Activated naive CD4-positive, alpha-beta T cell treated with anti-CD3 and anti-CD28 coated beads, Interleukin-2, amount 50 U/mL, for 72 hours (primary cell): ENCODE measurements at regions not wholly inside any gene's neighbourhood (a gene's known extent, or its start where the extent isn't known, plus 50 kb on each side); places are given as distances from the start of the nearest gene placed in this dataset.

ENCODE experiments used
- ATAC-seq, 2 donors: fragments of 150-1000 bp; cut with Tn5 transposase; 2 replicates each; pipeline ENCODE4 v1.10.0; 2021; ENCODE audit warnings: mild to moderate bottlenecking in 2 of 2, moderate library complexity in 2 of 2
- DNase-seq, 2 donors: peaks; one replicate each; pipeline ENCODE4 v3.0.0; 2021 to 2022; ENCODE audit warnings: low spot score in 2 of 2
- H3K27ac Mint-ChIP-seq, 2 donors: one replicate each; pipeline ENCODE4 v1.8.0; 2022; ENCODE audit warnings: mild to moderate bottlenecking in 2 of 2, mixed read lengths in 2 of 2
- H3K36me3 Mint-ChIP-seq, 2 donors: one replicate each; pipeline ENCODE4 v1.8.0; 2022; ENCODE audit warnings: mixed read lengths in 2 of 2
- H3K9me3 Mint-ChIP-seq, 2 donors: one replicate each; pipeline ENCODE4 v1.8.0; 2022; ENCODE audit warnings: mixed read lengths in 2 of 2

DNA sequence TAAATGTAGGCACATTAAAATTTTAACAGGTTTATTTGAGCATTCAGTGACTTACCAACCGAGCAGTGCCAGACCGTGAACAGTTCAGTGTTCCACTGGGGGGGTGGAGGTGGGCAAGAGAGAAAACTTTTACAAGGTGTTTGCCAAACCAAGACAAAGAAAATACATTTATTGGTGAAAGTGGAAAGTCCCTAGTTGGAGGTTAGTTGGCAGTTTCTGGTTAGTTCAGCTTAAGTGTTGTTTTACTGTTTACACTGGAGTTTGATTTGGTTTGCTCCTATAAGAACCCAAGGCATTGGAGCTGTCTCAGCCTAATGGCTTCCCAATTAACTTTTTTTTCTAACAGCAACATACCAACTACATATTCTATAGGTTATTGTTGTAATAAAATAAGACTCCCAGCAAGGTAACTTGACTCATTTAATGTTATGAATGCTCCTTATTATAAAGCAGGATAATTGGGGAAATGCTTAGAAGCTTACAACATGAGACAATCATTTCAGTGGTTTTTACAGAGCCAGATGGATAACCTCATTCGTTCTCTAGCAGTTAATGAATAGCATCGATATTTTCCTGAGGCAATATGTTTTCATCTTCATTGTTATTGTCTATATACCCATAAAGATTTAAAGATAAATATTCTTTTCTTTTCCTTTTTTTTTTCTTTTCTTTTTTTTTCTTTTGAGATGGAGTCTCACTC lies 115.8 kb downstream of the ETNK1 start:
- Mint-ChIP-seq H3K36me3 (no peaks in the 10 kb centered on the region), H3K9me3 (no peaks in the 10 kb centered on the region), H3K27ac (no peak overlapping the region)
- DNase-seq (no peak), ATAC-seq (no peak)

DNA sequence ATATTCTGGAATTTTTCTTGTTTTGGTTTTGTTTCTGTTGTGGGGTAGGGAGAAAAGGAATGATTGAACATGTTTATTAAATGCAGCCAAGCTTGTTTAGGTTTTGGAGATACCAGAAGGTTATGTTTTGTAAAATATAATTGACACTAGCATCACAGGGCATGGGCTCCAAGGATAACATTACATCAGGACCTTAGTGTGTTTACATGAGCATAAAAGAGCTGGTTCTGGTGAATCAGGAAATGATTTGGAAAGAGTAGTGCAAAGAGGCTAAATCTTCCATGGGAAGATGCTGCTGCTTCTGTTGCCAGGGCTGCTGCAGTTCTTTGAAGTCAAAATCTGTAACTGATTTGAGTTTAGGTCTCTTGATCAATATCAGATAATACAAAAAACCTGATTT lies 118.7 kb downstream of the ETNK1 start:
- Mint-ChIP-seq H3K36me3 (no peaks in the 10 kb centered on the region), H3K9me3 (no peaks in the 10 kb centered on the region), H3K27ac (no peak overlapping the region)
- DNase-seq (no peak), ATAC-seq (no peak)

DNA sequence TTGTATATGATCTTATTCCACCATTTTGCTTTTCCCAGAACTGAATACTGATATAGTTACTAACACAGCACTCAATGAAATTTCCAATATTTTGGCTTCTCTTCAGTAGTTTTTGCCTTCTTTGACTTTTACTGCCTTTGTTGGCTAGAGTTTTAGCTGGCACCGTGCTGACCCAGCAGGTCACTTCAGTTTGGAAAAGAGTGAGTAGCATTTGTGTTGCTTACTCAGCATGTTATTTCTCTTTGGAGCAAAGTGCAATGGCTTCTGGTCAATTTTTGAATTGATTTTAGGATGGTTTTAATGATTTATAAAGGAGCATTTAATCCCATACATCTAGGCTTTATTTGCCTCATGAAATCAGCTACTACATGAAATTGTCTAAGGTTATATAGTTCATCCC lies 119.2 kb downstream of the ETNK1 start:
- Mint-ChIP-seq H3K27ac (no peak overlapping the region), H3K9me3 (no peaks in the 10 kb centered on the region), H3K36me3 (no peaks in the 10 kb centered on the region)
- ATAC-seq (no peak), DNase-seq (no peak)

DNA sequence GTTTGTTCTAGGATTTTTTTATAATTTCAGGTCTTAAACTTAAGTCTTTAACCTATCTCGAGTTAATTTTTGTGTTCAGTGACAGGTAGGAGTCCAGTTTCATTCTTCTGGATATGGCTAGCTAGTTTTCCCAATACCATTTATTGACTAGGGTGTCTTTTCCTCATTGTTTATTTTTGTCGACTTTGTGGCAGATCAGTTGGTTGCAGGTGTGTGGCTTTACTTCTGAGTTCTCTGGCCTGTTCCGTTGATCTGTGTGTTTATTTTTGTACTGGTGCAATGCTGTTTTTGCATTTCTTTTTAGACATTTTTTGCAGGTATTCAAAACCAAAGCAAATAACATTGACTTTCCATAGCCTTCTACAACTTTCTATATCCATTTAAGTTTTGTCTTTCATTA lies 121.7 kb downstream of the ETNK1 start:
- DNase-seq, result no peak
- Mint-ChIP-seq H3K36me3 (no peaks in the 10 kb centered on the region), H3K9me3 (no peaks in the 10 kb centered on the region), H3K27ac (no peak overlapping the region)
- ATAC-seq, result no peak

DNA sequence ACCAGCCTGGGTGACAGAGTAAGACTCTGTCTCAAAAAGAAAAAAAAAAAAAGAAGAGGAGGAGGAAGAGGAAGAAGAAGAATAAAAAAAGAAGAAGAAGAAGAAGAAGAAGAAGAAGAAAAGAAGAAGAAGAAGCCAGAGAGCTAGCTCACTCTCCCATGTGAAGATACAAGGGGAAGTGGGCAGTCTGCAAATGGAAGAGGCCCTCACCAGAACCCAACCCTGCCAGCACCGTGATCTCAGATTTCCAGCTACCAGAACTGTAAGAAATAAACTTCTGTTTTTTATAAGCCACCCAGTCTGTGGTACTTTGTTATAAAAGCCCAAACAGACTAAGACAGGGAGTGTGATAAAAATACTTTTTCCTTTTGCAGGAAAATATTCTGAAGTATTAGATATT lies 130.7 kb downstream of the ETNK1 start:
- H3K27ac Mint-ChIP-seq, result no peak overlapping the region
- no peaks in the 10 kb centered on the region for H3K36me3 Mint-ChIP-seq
- H3K9me3 Mint-ChIP-seq, result peaks cover 0 to 8% of the 10 kb centered on the region in 2 donors
- ATAC-seq (no peak), DNase-seq (no peak)

DNA sequence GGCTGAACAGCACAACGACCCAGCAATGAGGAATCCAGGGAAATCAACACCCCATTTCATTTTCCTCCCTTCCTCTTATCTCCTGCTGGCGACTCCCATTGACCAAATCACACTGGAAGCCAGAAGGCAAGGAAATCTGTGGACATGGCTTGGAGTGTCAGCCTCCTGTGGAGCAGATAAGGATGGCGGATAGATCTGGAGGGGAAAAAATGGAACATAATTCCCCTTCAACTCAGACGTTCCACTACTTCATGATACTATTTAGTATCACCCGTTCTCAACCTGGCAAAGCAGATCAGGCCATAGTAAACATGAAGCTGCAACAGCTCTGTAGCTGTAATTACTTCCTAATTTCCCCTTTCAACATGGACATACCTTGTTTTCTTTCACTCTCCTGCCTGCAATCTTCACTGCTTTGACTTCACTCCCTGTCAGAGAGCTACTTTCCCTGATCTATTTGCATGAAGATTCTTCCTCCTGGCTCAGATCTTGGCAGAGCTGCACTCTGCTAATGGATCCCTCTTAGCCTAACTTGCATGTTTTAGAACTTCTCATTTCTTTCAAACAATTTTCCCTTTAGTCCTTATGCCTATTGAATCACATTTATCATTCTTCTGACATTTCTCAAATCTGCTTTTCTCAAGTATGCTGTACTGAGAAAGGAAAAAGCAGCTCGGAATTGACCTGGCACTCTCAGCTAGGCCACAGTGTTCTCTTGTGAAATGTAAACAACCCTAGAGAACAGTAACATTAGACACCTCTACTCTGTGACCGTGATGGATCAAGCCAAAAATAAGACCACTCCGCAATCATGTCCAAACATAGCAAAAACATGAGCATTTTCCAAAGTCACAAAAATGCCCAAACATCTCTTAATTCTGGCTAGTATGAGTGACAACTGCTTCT lies 135.1 kb downstream of the ETNK1 start:
- DNase-seq (no peak), ATAC-seq (no peak)
- H3K27ac Mint-ChIP-seq, result no peak overlapping the region
- H3K9me3 Mint-ChIP-seq, result peaks cover 0 to 5% of the 10 kb centered on the region in 2 donors
- no peaks in the 10 kb centered on the region for H3K36me3 Mint-ChIP-seq

DNA sequence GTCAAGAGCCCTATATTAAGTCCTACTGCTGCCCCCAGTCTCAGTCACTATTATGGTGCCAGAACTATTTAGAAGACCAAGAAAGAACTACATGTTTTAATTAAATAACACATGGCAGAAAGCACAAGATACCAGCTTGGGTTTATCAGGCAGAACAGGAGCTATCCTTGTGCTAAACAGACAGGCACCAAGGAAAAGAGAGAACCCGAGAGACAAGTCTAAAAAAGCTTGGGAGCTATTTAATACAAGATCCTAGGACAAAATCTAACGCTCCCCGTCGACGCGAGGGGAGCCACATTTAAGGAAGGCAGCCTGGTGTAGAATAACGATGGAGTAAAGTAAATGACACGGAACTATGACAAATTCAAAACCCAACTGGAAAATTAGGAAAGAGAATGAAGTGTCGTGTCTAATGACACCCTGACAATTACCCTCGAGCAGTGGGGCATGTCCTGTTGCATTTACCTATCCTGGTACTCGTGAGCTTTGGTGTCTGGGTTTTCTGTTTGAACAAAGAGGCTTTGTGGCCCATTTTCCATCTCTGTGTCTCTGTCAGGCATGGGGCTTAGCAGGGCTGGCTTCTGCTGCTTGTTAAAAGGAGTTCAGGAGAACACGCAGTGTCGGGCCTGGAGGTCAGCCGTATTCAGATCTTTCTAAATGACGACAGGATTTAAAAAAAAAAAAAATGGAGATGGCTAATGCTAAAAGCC lies 140.6 kb downstream of the ETNK1 start:
- ATAC-seq (no peak), DNase-seq (no peak)
- H3K36me3 Mint-ChIP-seq, result no peaks in the 10 kb centered on the region
- no peaks in the 10 kb centered on the region for H3K9me3 Mint-ChIP-seq
- no peak overlapping the region for H3K27ac Mint-ChIP-seq

DNA sequence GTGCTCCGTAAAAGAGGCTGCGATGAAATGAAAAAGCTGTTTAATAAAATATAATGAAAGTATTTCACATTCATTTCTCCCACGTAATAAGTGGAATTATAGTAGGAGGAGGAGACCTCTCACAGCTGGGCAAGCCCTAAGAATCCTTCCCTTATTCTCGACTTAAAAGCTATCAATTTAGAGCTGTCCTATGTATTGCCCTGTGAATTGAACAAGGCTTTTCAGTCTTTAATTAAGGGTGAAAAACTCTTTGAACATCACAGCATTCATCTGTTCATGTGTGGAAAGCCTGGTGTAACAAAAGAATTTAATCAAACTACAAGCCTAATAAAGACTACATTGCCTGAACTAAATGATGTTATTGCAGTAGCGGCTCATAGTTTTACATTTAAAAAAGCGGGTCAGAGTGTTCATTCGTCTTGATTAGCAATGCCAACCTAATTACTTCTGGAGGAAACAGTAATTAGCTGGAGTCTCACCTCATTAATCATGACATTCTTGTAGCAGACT lies 142.0 kb downstream of the ETNK1 start:
- H3K27ac Mint-ChIP-seq, result no peak overlapping the region
- no peaks in the 10 kb centered on the region for H3K36me3 Mint-ChIP-seq
- no peak for DNase-seq
- ATAC-seq, result no peak
- no peaks in the 10 kb centered on the region for H3K9me3 Mint-ChIP-seq

DNA sequence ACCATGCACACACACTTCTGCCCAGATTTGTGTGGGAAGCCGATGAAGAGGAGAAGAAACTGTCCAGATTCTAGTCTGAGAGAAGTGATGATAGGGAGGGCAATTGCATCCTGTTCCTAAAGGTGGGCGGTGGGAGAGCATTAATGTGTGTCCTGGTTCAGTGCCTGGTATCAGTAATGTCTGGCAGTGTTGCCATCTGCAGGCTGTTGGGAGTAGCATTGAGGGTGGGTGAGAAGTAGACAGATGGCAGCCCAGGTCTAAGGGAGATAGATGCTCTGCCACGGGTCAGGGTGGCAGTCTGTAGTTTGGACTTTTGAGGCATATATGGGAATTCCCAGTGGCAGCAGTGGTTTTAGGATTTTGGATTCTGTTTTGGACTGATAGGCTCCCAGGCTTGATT lies 156.4 kb downstream of the ETNK1 start:
- ATAC-seq (no peak), DNase-seq (no peak)
- H3K27ac Mint-ChIP-seq, result no peak overlapping the region
- H3K36me3 Mint-ChIP-seq, result no peaks in the 10 kb centered on the region
- no peaks in the 10 kb centered on the region for H3K9me3 Mint-ChIP-seq

DNA sequence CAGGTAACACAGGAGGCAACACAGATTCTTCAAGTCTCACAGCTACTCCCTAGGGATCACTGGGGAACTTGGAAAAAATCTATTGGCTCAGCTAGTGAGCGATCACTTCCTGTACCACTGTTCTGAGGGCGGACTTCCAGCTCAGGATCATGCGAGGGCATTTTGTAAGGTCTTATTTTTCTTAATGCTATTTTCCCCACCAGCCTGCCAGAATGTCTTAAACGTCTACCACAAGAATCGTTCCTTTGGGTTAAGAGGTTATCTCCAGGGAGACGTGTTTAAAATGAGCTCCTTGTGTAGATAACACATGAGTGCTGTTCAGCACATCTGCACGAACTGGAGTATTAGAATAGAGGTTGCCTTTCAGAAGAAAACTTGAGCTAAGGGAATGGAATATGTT lies 162.6 kb downstream of the ETNK1 start:
- ATAC-seq (no peak), DNase-seq (no peak)
- Mint-ChIP-seq H3K27ac (no peak overlapping the region), H3K36me3 (no peaks in the 10 kb centered on the region), H3K9me3 (no peaks in the 10 kb centered on the region)

DNA sequence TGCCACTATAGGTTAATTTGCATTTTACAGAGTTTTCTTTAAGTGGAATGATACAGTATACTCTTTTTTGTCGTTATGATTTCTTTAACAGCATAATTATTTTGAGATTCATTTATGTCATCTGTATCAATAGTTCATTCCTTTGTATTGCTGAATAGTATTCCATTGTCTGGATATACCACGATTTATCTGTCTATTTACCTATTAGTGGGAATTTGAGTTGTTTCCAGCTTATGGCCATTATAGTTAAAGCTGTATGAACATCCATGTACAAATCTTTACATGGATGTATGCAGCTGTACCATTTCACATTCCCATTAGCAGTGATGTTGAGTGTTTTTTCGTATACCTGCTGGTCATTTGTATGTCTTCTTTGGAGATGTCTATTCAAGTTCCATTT lies 163.9 kb downstream of the ETNK1 start:
- ATAC-seq (no peak), DNase-seq (no peak)
- Mint-ChIP-seq H3K27ac (no peak overlapping the region), H3K9me3 (no peaks in the 10 kb centered on the region), H3K36me3 (no peaks in the 10 kb centered on the region)

DNA sequence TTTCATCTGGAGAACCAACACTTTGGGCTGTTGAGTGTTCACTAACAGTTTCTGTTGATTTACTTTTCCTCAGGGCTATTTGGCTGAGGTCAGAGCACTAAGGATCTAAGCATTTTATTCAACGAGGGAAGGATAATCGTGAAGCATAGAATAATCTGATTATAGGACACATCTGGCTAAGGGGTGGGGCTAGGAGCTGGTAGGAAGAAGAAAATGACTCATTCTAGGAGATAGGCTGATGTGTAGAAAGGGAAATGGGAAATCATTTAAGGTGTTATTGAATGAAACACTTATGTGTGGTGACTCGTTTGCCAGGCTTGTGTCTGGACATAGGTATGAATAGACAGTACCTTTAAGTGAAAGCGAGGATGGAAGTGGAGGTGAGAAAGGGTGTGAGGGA lies 167.2 kb downstream of the ETNK1 start:
- ATAC-seq (no peak), DNase-seq (no peak)
- no peaks in the 10 kb centered on the region for H3K36me3 Mint-ChIP-seq
- no peaks in the 10 kb centered on the region for H3K9me3 Mint-ChIP-seq
- no peak overlapping the region for H3K27ac Mint-ChIP-seq

DNA sequence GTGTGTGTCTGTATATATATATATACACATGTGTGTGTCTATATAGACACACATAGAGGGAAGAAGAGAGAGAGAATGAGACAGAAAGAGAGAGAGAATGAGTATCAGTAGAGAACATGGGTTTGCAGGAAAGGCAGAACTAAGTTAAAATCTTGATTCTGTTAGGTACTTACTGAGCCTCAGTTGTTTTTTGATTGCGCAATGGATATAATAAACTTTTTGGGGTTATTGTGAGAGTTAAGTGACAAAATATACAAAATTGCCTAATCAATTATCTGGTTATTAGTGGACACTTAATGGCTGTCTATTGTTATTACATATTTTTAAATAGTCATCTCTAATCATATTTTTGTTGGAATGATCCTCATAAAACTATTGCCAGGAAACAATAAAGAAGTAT lies 169.0 kb downstream of the ETNK1 start:
- Mint-ChIP-seq H3K9me3 (no peaks in the 10 kb centered on the region), H3K27ac (no peak overlapping the region), H3K36me3 (no peaks in the 10 kb centered on the region)
- no peak for ATAC-seq
- DNase-seq, result no peak

DNA sequence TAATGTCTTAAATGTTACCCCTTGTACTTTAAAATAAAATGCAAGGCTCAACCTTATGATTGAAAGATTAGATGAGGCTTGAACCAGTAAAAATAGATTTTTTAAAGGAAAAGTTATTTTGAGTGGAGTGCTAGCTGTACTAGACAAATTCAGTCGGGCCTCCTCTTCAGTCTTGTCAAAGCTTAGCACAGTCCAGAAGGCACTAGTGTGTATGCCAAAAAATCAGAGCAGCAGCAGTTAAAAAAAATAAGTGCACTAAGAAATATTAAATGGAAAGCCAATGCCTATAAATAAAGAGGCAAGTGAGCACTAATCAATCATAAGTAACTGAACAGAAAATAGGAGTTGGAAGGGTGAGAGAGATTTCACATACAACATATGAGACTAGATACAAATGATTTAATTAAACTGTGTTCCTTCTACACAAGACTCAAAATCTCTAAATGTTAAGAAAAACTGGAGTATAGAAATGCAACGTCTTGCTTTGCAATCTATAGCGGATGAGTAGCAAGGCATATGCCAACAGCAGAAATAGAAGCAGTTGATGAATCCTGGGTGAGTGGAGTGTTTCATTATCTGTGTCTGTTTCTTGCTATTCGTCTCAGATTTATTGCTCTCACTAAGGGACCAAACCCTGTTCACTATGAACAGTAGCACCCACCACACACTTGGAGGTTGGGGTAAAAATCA lies 172.1 kb downstream of the ETNK1 start:
- no peaks in the 10 kb centered on the region for H3K9me3 Mint-ChIP-seq
- no peaks in the 10 kb centered on the region for H3K36me3 Mint-ChIP-seq
- no peak for ATAC-seq
- H3K27ac Mint-ChIP-seq, result no peak overlapping the region
- no peak for DNase-seq

DNA sequence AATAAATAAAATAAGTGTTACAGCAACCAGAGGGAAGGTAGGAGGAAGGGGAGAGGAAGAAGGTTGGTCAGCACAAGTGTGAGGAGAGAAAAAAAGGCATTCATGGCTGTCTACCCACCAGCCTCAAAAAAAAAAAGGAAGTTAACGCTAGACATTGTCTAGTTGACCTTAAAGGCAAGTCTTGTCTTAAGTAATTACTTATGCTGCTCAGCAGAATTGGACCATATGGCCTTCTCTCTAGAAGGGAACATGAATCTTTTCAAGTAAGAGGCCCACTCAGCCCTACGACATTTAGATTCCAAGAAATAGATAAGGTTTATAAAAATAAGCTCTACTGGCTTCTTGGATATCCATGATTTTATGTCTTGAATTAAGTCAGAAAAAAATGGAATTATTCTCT lies 172.7 kb downstream of the ETNK1 start:
- no peaks in the 10 kb centered on the region for H3K36me3 Mint-ChIP-seq
- DNase-seq (no peak), ATAC-seq (no peak)
- no peaks in the 10 kb centered on the region for H3K9me3 Mint-ChIP-seq
- H3K27ac Mint-ChIP-seq, result no peak overlapping the region

DNA sequence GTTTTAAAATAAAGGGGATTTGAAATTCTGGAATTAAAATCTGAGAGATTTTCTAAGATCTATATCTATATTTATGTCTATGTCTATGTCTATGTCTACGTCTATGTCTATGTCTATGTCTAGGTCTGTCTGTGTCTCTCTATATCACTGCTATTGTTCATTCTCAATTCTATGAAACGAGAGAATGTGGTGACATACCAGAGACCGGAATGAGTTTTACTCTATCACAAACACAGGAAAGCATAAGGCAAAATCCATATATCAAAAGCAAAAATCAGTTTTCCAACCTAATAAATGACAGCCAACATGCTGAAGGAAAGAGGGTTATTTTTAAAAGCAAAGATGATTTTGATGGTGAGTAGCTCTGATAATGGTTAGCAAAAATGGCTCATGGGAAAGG lies 173.1 kb downstream of the ETNK1 start:
- Mint-ChIP-seq H3K9me3 (no peaks in the 10 kb centered on the region), H3K27ac (no peak overlapping the region)
- DNase-seq, result no peak

DNA sequence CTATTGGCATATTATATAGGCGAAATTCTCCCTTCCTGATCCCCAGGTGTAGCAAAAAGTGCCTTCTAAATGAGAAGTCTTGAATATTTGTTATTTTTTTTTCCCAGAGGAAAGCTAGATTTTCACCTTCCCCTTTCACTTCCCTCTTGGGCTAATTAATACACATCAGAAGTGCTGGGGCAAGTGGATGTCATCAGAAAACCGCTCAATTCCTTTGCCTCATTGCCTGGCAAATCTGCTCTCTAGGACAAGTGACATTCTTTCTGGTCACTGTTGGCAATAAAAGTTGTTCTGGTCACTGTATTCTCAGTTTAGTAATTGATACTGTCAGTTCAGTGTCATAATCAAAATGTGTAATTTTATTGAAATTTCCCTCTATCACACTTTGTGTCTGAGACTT lies 174.5 kb downstream of the ETNK1 start:
- Mint-ChIP-seq H3K9me3 (no peaks in the 10 kb centered on the region), H3K36me3 (no peaks in the 10 kb centered on the region), H3K27ac (no peak overlapping the region)
- DNase-seq (no peak), ATAC-seq (no peak)

More for the DNA sequence above, 173.1 kb downstream of the ETNK1 start:
- ATAC-seq, result no peak
- H3K36me3 Mint-ChIP-seq, result no peaks in the 10 kb centered on the region
